VCaP (cell line): ENCODE measurements at regions not wholly inside any gene's neighbourhood (a gene's known extent, or its start where the extent isn't known, plus 50 kb on each side); places are given as distances from the start of the nearest gene placed in this dataset.

Experiments used
- H3K27ac ChIP-seq: fragments of 450-650 bp; 2 replicates; pipeline ENCODE4 v1.5.1; 2017
- CTCF ChIP-seq: fragments of 450-650 bp; conservative IDR thresholded peaks from 2 replicates; pipeline ENCODE4 v1.5.1; 2017; ENCODE audit warnings: mild to moderate bottlenecking, moderate library complexity

GRCh38 chr13:79011179-79011578 is 352.2 kb upstream of the OBI1 start:
- no peak for TF ChIP-seq CTCF
- no peak overlapping the region for H3K27ac ChIP-seq

GRCh38 chr13:79003989-79004898 is 345.3 kb upstream of the OBI1 start:
- no peak overlapping the region for H3K27ac ChIP-seq

GRCh38 chr13:78999494-78999893 is 340.5 kb upstream of the OBI1 start:
- TF ChIP-seq CTCF, result no peak
- no peak overlapping the region for H3K27ac ChIP-seq

More at GRCh38 chr13:79003989-79004898, 345.3 kb upstream of the OBI1 start:
- TF ChIP-seq CTCF, result no peak

- no peak overlapping the region for H3K27ac ChIP-seq
- no peak for TF ChIP-seq CTCF
These were observed 339.8 kb upstream of the OBI1 start for GRCh38 chr13:78998630-78999315.

GRCh38 chr13:78997902-78998629 is 339.1 kb upstream of the OBI1 start:
- no peak for TF ChIP-seq CTCF
- H3K27ac ChIP-seq, result no peak overlapping the region

- H3K27ac ChIP-seq, result no peak overlapping the region
These were observed 334.8 kb upstream of the OBI1 start for GRCh38 chr13:78993792-78994191.

More at GRCh38 chr13:78993792-78994191, 334.8 kb upstream of the OBI1 start:
- no peak for TF ChIP-seq CTCF
